Mucosa of gallbladder (tissue), 1 donor: ENCODE measurements at regions not wholly inside any gene's neighbourhood (a gene's known extent, or its start where the extent isn't known, plus 50 kb on each side); places are given as distances from the start of the nearest gene placed in this dataset.
"Not testable (repeated sequence)": the region's sequence is repeated elsewhere in the genome, so short reads cannot be mapped to it uniquely, and the experiment has no call there.

ENCODE experiments used
- DNase-seq: peaks from one replicate; pipeline ENCODE4 v3.0.0-alpha.2; 2020; ENCODE audit warnings: low spot score
- donor health status: DM: no; HTN: no; CAD: no.

- DNase-seq: no peak
Measured at GRCh38 chr6:19399406-19399805, 437.8 kb upstream of the ID4 start.

DNA sequence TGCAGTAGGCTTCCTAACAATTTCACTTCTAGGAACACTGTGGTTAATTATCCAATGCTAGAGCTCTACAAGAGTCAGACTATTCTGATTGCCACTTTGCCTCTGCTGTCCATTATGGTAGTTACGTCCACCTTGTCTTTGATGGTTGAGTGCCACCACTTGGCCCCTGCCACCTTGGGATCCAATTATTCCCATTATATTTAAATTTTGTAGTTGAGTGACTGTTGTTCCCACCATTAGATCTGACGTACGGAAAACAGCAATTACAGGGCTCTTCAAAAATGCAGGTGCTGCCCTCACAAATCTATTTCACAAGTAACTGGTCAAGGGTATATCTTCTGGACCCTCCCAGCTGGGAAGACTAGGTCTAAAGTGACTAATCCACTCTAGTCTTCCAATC lies 432.3 kb upstream of the ID4 start:
- DNase-seq: not testable (repeated sequence)

GRCh38 chr6:19408331-19408730 lies 428.8 kb upstream of the ID4 start:
- no peak for DNase-seq

- no peak for DNase-seq
Measured at GRCh38 chr6:19410481-19410880, 426.7 kb upstream of the ID4 start.

DNA sequence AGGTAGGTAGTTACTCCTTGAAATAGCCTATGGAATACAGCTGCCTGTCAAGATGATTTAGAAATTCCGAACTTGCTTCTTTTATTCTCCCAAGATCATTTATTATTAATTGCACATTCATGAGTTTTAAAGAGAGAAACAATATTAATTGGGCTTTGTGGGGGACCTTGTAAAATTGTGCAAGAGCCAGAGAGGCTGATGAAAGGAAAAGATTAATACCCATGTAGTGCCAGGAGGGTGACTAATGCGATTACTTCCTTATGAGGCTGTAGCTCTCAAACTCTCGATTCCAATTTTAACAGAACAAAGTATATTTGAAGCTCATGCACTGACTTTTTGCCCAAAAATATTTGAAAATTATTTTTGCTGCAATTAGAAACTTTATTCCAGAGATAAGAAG lies 423.8 kb upstream of the ID4 start:
- no peak for DNase-seq

GRCh38 chr6:19415605-19416326 lies 421.4 kb upstream of the ID4 start:
- DNase-seq: no peak

- DNase-seq: no peak
Measured at GRCh38 chr6:19416811-19417210, 420.4 kb upstream of the ID4 start.

DNA sequence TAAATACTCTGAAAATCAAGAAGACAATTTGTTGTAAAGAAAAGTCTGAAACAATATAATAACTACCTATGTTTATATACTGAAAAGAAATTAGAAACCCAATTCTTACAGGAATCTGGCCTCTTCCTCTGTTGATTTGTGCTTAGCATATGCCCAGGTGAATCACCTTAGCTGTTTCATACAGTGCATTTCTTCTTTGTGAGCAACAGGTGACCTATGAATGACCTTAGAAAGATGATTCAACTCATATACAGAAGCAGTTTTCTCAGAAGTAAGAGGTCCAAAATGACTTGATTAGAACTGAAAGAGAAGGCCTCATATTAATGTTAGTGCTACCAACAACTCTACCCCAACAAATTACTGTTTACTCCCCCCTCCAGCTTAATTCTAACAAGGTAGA lies 419.5 kb upstream of the ID4 start:
- no peak for DNase-seq

DNA sequence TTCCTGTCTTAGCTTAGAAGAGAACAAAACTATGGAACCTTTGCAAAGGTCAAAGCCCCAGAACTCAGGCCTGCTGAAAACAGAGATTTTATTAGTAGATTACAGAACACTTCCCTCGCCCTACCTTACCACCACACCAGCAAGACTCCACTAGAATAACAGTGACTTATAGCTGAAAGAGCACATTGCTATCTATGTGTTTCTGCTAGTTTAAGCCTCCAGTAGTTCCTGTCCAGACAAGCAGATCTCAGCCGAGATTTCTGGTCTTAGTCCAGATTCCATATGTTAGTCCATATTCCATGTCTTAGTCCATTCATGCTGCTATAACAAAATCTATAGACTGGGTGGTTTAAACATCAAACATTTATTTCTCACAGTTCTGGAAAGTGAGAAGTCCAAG lies 412.3 kb upstream of the ID4 start:
- no peak for DNase-seq

DNA sequence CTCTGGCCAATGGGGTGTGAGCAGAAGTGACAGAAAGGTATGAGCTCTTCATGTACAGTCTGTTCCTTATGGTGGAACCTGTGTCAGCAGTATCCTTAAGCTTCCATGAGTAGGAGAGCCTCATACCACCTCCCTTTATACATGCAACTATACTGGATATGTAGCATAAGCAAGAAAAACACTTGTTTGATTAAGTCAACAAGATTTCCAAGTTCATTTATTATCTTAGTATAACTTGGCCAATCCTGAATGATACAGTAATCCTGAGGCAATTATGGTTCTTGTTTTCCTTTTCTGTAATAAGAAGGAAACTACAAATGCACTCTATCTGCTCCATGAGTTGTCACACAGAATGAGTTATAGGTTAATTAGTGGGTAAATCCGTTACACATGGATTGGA lies 409.6 kb upstream of the ID4 start:
- DNase-seq: no peak

DNA sequence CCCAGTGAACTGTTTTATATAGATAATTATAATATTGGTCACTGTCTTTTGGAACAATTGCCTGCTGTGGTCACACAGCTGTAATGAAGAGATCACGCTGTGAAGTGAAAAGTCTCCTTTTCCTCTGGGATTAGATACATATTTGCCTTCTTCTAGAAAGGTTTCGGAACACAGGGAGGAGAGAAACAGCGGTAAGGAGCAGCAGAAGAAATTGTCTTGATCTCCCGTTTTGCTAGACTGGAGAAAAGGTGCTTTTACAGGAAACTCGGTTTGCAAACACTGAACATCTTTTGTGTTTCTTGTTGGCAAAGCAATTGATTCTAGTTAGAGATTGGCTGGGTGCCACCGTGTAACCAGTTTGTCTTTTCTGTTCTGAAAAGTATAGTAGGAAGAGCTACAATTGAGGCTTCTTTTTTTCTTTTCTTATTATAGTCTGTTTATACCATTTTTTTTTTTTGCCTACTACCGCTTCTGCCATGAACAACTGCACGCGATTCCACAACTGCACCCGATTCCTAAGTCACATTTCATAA lies 404.1 kb upstream of the ID4 start:
- DNase-seq: peak; percentile 43

DNA sequence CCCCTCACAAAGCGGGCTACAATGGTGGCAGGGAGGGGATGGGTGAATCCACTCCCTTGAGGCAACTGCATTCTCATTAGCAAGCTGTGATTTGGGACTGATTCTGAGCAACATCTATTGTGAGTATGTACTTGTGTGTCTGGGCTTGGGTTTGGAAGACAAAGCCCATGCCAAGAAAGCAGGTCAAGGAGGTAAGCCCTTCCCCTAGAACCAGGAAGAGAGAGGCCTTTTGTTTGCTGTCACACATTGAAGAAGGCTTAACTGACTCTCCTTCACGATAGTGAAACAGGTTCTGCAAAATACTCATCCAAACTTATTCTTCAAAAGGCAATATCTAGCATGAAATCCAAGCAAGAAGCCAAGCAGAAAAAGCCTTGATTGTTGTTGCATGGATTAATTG lies 403.1 kb upstream of the ID4 start:
- no peak for DNase-seq

GRCh38 chr6:19435755-19436154 lies 401.4 kb upstream of the ID4 start:
- no peak for DNase-seq

- DNase-seq: no peak
Measured at GRCh38 chr6:19438566-19439353, 398.4 kb upstream of the ID4 start.

DNA sequence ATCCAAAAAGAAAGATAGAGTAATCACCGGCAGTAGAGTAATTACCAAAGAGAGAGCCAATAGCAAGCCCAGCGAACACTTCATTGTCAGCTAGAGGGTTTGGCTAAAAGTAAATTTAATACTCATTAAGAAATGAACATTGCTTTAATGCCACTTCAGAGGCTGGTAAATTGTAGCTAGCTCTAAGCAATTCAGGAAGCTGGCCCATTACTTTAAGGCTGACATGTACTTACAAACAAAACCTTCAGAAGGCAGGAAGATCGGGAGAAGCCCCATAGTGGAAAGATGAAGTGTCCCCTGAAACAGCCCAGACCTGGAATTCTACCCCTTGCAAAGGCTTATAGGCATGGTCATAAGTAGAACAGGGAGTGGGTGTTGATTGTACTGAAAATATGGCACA lies 396.6 kb upstream of the ID4 start:
- DNase-seq: no peak

GRCh38 chr6:19443411-19443810 lies 393.8 kb upstream of the ID4 start:
- no peak for DNase-seq

DNA sequence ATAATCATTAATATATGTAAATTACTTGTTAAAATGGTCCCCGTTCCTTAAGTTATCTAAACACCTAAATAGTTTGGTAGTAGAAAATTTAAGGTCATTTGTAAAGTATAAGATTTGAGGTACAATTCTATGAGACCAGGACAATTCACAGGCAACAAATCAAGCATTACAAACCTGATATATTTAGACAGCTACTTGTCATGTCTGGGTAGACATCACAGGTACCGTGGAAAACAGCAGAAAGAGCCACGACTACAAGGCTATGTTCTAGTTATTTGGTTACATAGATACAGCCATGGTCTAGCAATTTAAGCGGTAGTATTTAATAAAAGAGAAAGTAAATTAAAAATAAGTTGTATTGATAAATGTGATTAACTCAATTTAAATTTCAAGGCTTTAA lies 393.1 kb upstream of the ID4 start:
- no peak for DNase-seq

DNA sequence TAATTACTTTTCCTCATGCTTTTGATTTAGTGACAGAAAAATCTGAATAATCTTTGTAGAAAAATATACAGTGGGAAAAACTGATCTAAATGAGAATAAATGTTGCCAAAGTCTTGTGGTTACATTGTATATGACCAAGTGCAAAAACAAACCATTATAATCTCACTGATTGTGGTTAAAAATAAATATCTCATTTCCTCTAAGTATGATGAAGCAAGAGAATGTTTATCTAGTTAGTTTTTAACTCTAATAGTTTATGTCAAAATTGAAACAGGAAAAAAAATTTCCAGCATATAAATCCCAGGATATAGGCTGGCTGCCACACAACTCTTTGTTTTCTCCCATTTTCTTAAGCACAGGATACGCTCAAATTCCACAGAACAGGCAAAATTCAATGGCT lies 392.7 kb upstream of the ID4 start:
- DNase-seq: no peak

DNA sequence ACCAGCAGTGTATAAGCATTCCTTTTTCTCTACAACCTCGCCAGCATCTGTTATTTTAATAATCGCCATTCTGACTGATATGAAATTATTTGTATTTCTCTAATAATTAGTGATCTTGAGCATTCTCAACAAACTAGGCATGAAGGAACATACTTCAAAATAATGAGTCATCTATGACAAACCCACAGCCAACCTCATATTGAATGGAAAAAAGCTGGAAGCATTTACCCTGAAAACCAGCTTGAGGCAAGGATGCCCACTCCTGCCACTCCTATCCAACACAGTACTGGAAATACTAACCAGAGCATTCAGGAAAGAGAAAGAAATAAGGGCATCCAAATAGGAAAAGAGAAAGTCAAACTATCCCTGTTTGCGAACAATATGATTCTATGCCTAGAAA lies 390.6 kb upstream of the ID4 start:
- DNase-seq: no peak

GRCh38 chr6:19450651-19451050 lies 386.5 kb upstream of the ID4 start:
- no peak for DNase-seq

GRCh38 chr6:19452495-19452894 lies 384.7 kb upstream of the ID4 start:
- no peak for DNase-seq

- no peak for DNase-seq
Measured at GRCh38 chr6:19454001-19454720, 383.0 kb upstream of the ID4 start.
